ENCODE measurements at regions not wholly inside any gene's neighbourhood (a gene's known extent, or its start where the extent isn't known, plus 50 kb on each side); places are given as distances from the start of the nearest gene placed in this dataset.

- no peak for DNase-seq (ENCODE audit: extremely low read depth, low read depth)
- TF ChIP-seq CTCF (IDR thresholded peaks at IDR 0.05; ENCODE audit: low read depth, low read length) = no peak
Measured at GRCh38 chr9:23220957-23221356, 605.1 kb downstream of the ELAVL2 start.

GRCh38 chr9:23229890-23230317, 596.1 kb downstream of the ELAVL2 start:
- no peak for DNase-seq (ENCODE audit: extremely low read depth, low read depth)
- TF ChIP-seq CTCF (IDR thresholded peaks at IDR 0.05; ENCODE audit: low read depth, low read length) = no peak

GRCh38 chr9:23232831-23233230, 593.2 kb downstream of the ELAVL2 start:
- no peak for DNase-seq (ENCODE audit: extremely low read depth, low read depth)
- TF ChIP-seq CTCF (IDR thresholded peaks at IDR 0.05; ENCODE audit: low read depth, low read length) = no peak

- DNase-seq (ENCODE audit: extremely low read depth, low read depth) = no peak
- no peak for TF ChIP-seq CTCF (IDR thresholded peaks at IDR 0.05; ENCODE audit: low read depth, low read length)
Measured at GRCh38 chr9:23243523-23243922, 582.5 kb downstream of the ELAVL2 start.

- no peak for TF ChIP-seq CTCF (IDR thresholded peaks at IDR 0.05; ENCODE audit: low read depth, low read length)
- DNase-seq (ENCODE audit: extremely low read depth, low read depth) = no peak
Measured at GRCh38 chr9:23245067-23245466, 581.0 kb downstream of the ELAVL2 start.

- no peak for TF ChIP-seq CTCF (IDR thresholded peaks at IDR 0.05; ENCODE audit: low read depth, low read length)
Measured at GRCh38 chr9:23254404-23255184, 571.4 kb downstream of the ELAVL2 start.

GRCh38 chr9:23255346-23255745, 570.7 kb downstream of the ELAVL2 start:
- TF ChIP-seq CTCF (IDR thresholded peaks at IDR 0.05; ENCODE audit: low read depth, low read length) = no peak
- DNase-seq (ENCODE audit: extremely low read depth, low read depth) = no peak

More at GRCh38 chr9:23254404-23255184, 571.4 kb downstream of the ELAVL2 start:
- no peak for DNase-seq (ENCODE audit: extremely low read depth, low read depth)
